ENCODE measurements at regions not wholly inside any gene's neighbourhood (a gene's known extent, or its start where the extent isn't known, plus 50 kb on each side); places are given as distances from the start of the nearest gene placed in this dataset.

GRCh38 chr17:74054249-74054648, 149.2 kb upstream of the RPL38 start:
- no peaks in the 10 kb centered on the region for H3K4me1 Mint-ChIP-seq
- H3K36me3 Mint-ChIP-seq (ENCODE audit: low read depth), result no peaks in the 10 kb centered on the region
- ChIA-PET CTCF (no interaction called here), POLR2A (no interaction called here)
- no peaks in the 10 kb centered on the region for H3K9me3 Mint-ChIP-seq
- ATAC-seq (ENCODE audit: low read depth) (no peak), DNase-seq (no peak)
- TF ChIP-seq CTCF (IDR thresholded peaks at IDR 0.05), result no peak
- H3K4me3 Mint-ChIP-seq, result no peak overlapping the region
- peaks cover 23% of the 10 kb centered on the region for H3K27me3 Mint-ChIP-seq
- intact Hi-C loops (cut with micrococcal nuclease), result no loop called here
- no peak overlapping the region for H3K27ac Mint-ChIP-seq

GRCh38 chr17:74055508-74056160, 147.8 kb upstream of the RPL38 start:
- intact Hi-C loops (cut with micrococcal nuclease), result no loop called here
- Mint-ChIP-seq H3K27me3 (peaks cover 19% of the 10 kb centered on the region), H3K4me3 (no peak overlapping the region), H3K4me1 (no peaks in the 10 kb centered on the region), H3K36me3 (ENCODE audit: low read depth) (no peaks in the 10 kb centered on the region), H3K27ac (no peak overlapping the region), H3K9me3 (no peaks in the 10 kb centered on the region)
- CTCF ChIA-PET, result no interaction called here
- POLR2A ChIA-PET, result no interaction called here
- no peak for DNase-seq
- TF ChIP-seq CTCF (IDR thresholded peaks at IDR 0.05), result no peak
- ATAC-seq (ENCODE audit: low read depth), result no peak

GRCh38 chr17:74059479-74060240, 143.8 kb upstream of the RPL38 start:
- ATAC-seq (ENCODE audit: low read depth), result no peak
- peaks cover 15% of the 10 kb centered on the region for H3K27me3 Mint-ChIP-seq
- POLR2A ChIA-PET, result no interaction called here

GRCh38 chr17:74061758-74062157, 141.7 kb upstream of the RPL38 start:
- Mint-ChIP-seq H3K27me3 (peaks cover 10% of the 10 kb centered on the region), H3K4me1 (no peaks in the 10 kb centered on the region), H3K9me3 (no peaks in the 10 kb centered on the region), H3K36me3 (ENCODE audit: low read depth) (no peaks in the 10 kb centered on the region), H3K4me3 (no peak overlapping the region), H3K27ac (no peak overlapping the region)
- CTCF ChIA-PET, result no interaction called here
- ATAC-seq (ENCODE audit: low read depth) (no peak), DNase-seq (no peak)
- intact Hi-C loops (cut with micrococcal nuclease), result no loop called here
- TF ChIP-seq CTCF (IDR thresholded peaks at IDR 0.05), result no peak
- POLR2A ChIA-PET, result no interaction called here

More at GRCh38 chr17:74059479-74060240, 143.8 kb upstream of the RPL38 start:
- CTCF ChIA-PET, result no interaction called here
- no peaks in the 10 kb centered on the region for H3K36me3 Mint-ChIP-seq (ENCODE audit: low read depth)
- H3K9me3 Mint-ChIP-seq, result no peaks in the 10 kb centered on the region
- DNase-seq, result no peak
- no peaks in the 10 kb centered on the region for H3K4me1 Mint-ChIP-seq
- intact Hi-C loops (cut with micrococcal nuclease), result no loop called here
- no peak overlapping the region for H3K4me3 Mint-ChIP-seq
- TF ChIP-seq CTCF (IDR thresholded peaks at IDR 0.05), result no peak
- H3K27ac Mint-ChIP-seq, result no peak overlapping the region

- H3K4me1 Mint-ChIP-seq, result no peaks in the 10 kb centered on the region
- DNase-seq (no peak), ATAC-seq (ENCODE audit: low read depth) (no peak)
- H3K9me3 Mint-ChIP-seq, result no peaks in the 10 kb centered on the region
- ChIA-PET CTCF (no interaction called here), POLR2A (no interaction called here)
- intact Hi-C loops (cut with micrococcal nuclease), result no loop called here
- peaks cover 7% of the 10 kb centered on the region for H3K27me3 Mint-ChIP-seq
- TF ChIP-seq CTCF (IDR thresholded peaks at IDR 0.05), result no peak
- no peaks in the 10 kb centered on the region for H3K36me3 Mint-ChIP-seq (ENCODE audit: low read depth)
- no peak overlapping the region for H3K27ac Mint-ChIP-seq
- H3K4me3 Mint-ChIP-seq, result no peak overlapping the region
Measured at GRCh38 chr17:74062234-74062633, 141.2 kb upstream of the RPL38 start.
